Stimulated activated CD4-positive, alpha-beta T cell treated with anti-CD3 and anti-CD28 coated beads, Interleukin-15, amount 100 ng/mL, for 1 hour (primary cell): ENCODE measurements at regions not wholly inside any gene's neighbourhood (a gene's known extent, or its start where the extent isn't known, plus 50 kb on each side); places are given as distances from the start of the nearest gene placed in this dataset.

Experiments
- DNase-seq, 2 donors: peaks; one replicate each; pipeline ENCODE4 v3.0.0-alpha.2; 2020; ENCODE audit warnings: low read depth in 1 of 2, low spot score in 1 of 2

DNA sequence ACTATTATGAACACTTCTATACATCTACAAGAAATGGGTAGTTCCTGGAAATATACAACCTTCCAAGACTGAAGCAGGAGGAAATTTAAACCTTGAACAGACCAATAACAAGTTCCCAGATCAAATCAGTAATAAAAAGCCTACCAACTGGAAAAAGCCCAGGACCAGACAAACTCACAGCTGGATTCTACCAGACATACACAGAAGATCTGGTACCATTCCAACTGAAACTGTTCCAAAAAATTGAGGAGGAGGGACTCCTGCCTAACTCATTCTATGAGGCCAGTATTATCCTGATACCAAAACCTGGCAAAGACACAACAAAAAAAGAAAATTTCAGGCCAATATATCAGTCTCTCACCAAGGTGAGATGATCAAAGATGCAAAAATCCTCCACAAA is 189.4 kb downstream of the RPS29 start:
- DNase-seq, result no peak

DNA sequence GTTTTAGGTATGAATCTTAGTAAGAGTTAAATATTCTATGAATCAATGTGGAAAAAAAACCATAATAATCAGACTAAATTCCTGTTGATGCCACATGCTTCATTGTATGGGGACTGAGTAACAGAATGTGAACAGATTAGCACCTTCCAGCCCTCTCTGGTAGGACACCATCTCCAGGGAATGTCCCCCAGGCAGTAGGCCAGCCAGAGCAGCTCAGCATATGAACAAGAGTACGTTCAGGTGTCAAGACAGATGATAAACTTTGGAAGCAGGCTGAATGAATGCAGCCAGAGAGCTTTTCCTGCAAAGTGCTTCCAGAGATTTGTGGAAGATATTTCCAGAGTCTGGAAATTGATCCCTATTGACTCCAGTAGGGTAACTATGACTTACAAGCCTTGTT is 204.4 kb downstream of the RPS29 start:
- DNase-seq, result no peak

GRCh38 chr14:49367696-49368095 is 218.5 kb downstream of the RPS29 start:
- DNase-seq, result no peak

GRCh38 chr14:49366416-49366815 is 219.8 kb downstream of the RPS29 start:
- DNase-seq, result no peak

- no peak for DNase-seq
These were observed 221.4 kb downstream of the RPS29 start for GRCh38 chr14:49364752-49365117.

GRCh38 chr14:49363821-49364751 is 222.1 kb downstream of the RPS29 start:
- no peak for DNase-seq

DNA sequence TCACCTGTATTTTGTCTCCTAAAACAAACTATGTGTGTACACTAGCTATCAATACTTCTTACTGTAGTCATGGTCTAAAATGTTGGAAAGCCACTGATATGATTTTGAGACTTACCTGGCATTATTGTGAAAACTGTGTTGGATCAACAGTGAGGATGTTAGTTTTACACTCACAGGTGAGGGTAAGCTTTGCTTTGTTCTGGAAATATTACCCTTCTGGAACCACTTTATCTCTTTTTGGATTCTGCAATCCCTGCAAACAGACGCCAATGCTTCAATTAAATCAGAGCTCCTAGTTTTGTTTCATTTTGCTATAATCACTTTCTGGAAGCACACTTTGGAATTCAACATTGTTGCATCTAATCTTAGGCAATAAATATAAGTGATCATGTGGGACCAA is 223.3 kb downstream of the RPS29 start:
- DNase-seq, result no peak

GRCh38 chr14:49339130-49339529 is 247.1 kb downstream of the RPS29 start:
- no peak for DNase-seq

DNA sequence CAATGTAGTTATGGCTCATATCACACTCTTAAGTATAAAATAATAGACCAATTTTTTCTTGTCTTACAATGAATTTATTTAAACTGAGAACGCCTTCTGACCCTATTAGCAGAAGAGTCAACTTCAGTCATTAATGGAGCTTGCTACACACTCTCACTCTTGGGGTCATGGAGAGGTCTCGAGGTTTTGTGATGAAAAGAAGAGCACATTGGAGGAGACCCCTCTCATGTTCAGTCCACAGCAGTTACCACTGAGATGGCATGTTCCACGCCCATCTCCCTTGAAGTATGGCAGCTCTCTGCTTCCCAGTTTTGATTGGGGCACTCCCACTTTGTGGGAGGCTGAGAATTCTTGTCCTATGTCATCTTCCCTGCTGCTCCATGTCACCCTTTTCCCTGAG is 266.4 kb downstream of the RPS29 start:
- DNase-seq, result no peak

DNA sequence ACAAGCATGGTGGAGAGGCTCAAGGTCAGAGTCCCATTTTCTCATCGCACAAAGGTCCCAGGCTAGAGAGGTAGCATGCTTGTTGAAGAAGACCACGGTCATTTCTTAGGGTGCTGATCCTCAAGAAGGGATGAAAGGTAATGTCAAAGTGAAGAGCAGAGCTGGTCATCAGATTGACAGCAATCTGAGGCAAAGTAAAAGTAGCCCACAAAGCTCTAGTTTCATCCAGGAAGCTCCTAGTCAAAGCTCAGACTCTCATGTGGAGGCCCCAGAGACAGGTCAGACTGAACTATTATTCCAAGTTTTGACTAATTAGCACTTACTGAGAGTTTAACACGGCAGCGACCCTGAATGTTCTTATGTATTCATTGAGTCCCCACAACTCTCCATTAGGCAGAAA is 270.6 kb downstream of the RPS29 start:
- DNase-seq, result no peak

GRCh38 chr14:49314737-49315136 is 271.4 kb downstream of the RPS29 start:
- DNase-seq, result no peak

DNA sequence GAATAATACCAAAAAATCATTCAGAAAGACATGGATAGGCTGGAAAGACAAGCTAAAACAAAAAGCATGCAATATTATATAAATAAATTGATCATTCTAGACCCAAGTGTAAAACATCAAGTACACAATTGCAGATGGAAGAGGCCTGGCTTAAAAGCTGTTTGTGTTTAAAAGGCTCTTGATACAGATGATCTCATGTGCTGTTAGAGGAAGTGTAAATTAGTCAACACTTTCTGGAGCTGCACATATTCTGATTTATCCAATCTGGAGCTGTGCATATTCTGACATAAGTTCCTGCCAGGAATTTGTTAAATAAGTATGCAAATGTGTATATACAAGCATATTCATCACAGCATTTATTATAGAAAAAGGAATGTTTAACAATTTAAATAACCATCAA is 273.1 kb downstream of the RPS29 start:
- DNase-seq, result no peak

GRCh38 chr14:49310298-49310697 is 275.9 kb downstream of the RPS29 start:
- no peak for DNase-seq

GRCh38 chr14:49306152-49306751 is 279.9 kb downstream of the RPS29 start:
- no peak for DNase-seq

DNA sequence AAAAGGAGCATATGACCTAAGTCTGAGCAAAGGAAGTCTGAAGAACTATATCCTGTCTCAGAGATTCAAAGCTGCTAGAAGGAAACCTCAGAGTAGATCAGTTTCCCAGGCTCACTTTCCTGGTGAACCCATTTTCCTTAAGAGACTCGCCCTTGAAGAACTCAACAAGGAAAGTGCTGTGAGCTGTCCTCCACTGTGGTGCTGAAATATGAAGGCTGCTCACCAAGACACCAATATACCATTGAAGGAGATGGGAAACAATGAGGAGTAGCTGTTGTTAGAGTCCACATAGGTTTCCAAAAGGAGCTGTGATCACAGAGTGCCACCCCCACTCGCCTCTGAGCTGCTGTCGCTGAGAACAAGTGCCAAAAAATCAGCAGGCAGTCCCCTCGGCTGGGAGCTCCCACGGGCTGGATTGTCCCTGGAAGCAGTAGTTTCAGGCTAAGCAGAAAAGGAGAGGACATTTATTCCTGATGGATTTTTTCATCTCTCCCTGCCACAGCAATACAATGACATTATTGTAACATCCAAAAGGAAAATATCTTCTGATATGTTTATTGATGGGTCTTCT is 282.1 kb downstream of the RPS29 start:
- no peak for DNase-seq

DNA sequence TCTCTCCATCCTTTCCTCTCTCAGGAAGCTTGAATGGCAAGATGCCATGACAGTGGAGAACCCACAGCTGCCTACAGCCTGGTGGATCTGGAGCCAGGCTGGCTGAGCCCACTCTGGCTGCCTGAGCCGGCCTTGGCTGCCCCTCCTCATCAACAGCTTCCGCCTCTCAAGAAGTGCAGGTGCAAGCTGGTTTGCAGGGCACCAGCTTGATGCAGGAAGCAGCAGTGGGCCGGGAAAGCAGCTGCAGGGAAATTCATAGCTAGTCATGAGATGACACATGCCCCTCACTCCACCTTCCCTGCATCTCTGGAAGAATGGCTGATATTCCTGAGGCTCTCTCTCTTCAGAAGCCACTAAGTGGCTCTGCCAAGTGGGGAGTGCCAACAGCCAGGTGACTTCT is 289.1 kb downstream of the RPS29 start:
- DNase-seq, result no peak

DNA sequence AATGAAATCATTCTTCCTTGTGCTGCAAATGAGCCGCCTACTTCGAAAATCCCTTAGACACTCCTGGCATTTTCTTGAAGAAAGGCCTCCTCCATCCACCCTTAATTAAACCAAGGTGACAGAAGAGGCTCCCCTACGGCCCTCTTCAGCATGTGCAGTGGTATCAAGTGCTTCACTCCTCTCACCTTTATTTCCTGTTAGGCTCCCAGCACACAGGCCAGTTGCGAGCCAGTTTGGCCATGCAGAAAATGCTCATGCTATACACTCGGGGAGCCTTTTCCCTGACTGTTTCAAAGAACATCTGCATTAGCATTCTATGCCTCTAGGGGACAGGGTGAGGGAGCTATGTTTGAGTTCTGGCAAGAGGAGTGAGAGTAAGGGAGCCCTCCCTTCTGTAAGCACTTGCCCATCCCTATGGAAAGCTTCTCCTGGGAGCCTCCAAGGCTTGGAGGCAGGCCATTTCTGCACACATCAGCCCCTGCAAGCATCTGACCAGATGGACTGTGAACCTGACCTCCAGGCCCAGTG is 291.5 kb downstream of the RPS29 start:
- no peak for DNase-seq

GRCh38 chr14:49287004-49287403 is 299.2 kb downstream of the RPS29 start:
- DNase-seq, result no peak

DNA sequence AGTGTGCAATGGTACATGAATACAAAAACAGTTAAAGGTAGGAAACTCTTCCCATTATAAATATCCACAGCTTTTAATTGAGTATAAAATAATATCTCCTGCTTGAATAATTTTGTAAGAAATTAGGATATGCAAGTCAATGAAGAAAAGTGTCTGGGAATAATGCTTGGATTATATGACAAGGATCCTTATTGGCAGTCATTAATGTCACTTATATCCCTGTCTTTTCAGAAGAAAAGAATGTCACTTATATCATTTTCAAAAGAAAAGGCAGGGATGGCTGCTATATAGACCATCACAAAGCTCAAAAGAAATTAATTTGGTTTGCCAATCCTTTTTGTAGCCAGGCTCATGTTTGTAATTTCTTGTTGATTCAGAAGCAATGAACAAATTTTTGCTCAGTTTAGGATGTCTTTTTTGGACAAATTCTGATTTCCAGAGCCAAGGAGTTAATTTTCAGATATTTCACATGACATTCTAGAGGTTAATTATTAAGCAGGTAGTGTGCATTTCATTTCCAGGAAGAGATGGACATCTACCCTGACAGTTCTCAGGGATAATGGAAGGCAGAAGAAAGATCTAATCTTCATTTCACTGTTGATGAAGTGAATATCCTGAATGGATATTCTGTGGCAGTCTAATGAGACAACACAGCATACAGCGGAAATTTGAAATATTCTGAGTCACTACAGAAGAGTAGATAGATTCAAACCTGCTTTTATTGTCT is 299.8 kb downstream of the RPS29 start:
- DNase-seq, result no peak

DNA sequence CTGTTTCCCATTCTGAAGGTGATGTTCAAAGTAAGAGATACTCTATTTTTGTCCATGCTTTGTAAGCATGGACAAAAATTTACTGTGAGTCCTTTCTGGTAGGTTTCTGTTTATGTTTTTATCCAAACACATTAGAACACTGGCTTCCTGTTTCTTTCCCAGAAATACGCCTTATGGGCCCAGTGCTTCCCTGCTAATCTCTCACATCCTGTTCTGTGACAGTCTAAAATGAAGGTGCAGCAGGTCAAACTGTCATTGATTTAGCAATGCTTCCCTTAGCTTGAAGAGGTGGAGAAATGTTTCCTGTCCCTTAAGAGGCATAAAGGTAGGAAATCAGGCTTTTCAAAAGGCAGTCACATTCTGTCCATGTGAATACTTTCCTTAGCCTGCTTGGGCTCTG is 305.6 kb downstream of the RPS29 start:
- DNase-seq, result no peak

GRCh38 chr14:49250517-49250916 is 335.7 kb downstream of the RPS29 start:
- no peak for DNase-seq

- DNase-seq, result no peak
These were observed 336.1 kb downstream of the RPS29 start for GRCh38 chr14:49250109-49250508.
